Renal cortex interstitium (tissue), 11 donors: ENCODE measurements at regions not wholly inside any gene's neighbourhood (a gene's known extent, or its start where the extent isn't known, plus 50 kb on each side); places are given as distances from the start of the nearest gene placed in this dataset.
A peak's percentile ranks its signal among the peaks of the same experiment; 100 is the strongest.

Experiments used
- DNase-seq, 11 donors: peaks; one replicate each; pipeline ENCODE4 v3.0.0-alpha.2; 2013; ENCODE audit warnings: low read depth in 9 of 11, low spot score in 4 of 11; ENCODE audit errors: extremely low read depth in 1 of 11

DNA sequence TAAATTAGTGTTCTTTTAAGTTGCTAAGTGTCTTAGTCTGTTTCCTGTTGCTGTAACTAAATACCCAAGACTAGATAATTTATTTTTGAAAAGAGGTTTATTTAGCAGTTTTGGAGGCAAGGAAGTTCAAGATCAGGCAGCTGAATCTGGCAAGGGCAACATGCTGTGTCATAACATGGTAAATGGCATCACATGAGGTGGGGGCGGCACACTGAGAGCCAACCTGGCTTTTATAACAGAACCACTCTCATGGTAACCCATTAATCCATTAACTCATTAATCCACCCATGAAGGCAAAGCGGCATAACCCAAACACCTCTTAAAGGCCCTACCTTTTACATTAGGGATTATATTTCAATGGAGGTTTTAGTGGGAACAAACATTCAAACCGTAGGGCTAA, 182.2 kb upstream of the GATB start:
- peak; percentile 3 to 52 (median 17) for DNase-seq

DNA sequence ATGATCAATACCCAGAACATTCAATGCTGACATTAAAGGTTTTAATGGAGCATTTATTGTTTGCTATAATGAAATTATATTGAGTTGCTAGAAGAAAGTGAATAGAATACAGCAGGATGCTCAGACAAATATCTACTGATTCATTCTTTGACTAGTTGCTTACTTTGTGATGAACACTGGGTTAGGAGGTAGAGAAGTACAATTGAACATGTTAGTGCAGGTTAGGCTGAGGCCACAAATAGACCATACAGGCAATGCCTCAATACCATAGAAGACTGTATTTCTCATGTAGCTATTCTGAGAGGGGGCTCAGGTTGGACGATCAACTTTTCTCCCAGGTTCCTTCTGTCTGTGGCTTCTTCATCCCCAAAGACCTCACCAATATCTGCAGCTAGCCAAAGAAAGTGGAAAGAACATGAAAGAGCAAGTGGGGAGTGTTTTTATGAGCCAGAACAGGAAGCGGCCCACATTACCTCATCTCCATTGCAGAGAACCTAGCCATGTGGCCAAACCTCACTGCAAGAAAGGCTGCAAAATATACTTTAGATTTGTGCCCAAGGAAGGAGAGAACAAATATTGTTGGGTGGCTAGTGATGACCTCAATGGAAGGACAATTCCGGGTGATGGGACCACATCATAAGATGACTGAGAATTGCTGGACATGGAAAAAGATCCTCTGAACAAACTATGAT, 180.3 kb upstream of the GATB start:
- DNase-seq = no peak

DNA sequence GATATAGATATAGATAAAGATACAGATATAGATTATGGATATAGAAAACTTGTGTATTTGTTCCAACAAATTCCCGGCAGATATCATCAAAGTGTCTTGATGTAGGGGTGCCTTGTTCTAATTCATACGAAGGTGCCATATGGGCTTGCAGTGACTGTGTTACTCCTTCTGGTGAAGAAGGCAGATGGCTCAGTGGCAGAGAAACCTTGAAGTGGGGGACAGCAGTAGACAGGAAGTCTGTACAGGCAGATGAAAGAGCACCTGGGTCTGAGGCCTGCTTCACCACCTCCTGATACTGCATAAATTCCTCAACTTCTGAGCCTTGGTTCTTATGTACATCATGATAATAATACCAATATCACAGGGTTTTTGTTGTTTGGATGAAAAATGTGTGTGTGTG, 179.5 kb upstream of the GATB start:
- DNase-seq = no peak

DNA sequence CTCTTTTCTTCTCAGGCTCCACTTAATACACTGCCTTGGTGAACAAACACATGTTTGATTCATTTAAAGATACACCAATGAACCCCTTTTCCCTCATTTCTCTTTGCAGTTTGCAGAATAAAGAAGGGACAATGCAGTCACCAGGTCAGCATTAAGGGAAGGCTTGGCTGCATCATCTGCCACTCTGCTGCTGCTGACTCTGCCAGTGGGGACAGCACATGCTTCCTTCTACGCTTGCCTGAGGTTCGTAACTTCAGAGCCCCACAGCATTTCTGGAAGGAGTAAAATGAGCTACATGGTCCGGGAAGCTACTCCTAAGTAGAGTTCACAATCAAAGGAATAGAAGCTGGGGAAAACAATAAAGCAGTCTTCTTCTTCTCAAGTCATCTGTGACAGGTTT, 178.9 kb upstream of the GATB start:
- DNase-seq = no peak

DNA sequence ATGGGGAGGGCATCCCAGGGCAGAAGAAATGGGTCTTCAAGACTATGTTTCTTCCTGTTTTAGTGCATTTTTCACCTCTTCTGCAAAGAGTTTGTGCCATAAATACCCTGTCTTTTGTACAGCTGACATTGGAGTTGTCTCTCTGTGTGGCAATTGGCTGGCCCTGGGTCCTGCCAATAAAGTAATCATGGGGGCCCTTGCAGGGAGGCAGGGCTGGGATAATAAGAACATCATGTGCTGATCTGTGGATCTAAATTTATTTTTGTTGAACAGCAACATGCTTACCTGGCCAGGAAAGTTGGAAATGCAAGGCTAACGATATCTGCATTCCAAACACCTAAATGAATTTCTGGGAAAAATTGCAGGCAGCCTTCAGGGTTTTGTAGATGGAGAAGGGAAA, 174.6 kb upstream of the GATB start:
- DNase-seq = no peak

DNA sequence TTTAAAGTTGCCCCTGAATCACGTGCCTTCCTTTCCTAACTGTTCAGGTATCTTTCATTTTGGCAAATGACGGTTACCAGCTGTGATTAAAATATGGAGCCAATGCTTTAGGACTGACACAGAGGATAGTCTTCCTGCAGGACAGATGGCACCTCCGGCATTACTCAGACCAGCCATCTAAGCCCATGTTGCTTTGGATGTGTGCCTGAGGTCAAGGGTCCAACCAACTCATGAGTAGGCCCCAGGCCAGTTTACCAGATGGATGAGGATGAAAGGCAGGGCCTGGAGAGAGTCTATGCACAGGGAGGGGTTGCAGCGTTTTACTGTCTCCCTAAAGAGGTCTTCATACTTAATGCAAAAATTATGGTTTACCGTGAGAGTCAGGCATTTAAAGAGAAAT, 174.0 kb upstream of the GATB start:
- no peak for DNase-seq

DNA sequence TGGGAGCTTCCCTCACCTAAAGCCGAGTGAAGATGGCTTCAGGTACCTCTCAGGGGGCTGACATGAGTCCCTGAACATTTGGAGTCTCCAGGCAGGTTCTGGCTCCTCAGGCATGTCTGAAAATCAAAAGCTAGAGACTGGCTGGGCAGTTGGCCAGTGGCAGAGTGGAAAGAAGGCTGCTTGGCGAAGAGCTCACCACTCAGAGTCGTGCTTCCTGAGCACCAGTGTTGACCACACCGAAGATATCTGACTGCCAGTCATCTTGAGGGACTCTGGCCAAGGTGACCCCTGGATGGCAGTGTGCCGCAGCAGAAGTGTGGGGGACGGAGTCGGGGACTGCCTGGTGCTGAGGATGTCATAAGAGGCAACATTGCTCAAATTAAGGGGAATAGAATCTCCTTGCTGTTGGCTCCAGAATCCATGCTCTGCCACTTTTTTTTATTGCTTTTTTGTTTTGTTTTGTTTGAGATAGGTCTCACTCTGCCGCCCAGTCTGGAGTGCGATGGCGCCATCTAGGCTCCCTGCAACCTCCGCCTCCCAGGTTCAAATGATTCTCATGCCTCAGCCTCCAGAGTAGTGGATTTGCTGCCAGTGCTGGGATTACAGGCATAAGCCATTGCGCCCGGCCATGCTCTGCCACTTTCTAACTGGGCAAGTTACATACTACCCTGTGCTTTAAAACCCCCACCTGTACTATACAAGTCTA, 172.5 kb upstream of the GATB start:
- no peak for DNase-seq

DNA sequence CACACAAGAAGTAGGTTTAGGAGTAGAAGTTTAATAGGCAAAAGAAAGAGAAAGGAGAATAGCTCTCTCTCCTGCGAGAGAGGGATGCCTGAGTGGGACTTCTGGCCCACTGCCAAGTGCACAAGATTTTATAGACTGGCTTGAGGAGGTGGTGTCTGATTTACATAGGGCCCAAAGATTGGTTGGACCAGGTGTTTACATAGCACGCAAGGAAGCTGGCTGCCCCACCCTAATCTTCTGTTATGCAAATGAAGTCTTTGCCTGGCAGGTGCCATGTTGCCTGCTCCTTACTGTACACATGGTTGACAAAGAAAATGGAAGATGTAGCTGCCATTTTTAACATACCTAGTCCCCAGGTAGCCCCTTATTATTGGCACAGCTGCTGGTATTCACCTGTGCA, 170.8 kb upstream of the GATB start:
- no peak for DNase-seq

DNA sequence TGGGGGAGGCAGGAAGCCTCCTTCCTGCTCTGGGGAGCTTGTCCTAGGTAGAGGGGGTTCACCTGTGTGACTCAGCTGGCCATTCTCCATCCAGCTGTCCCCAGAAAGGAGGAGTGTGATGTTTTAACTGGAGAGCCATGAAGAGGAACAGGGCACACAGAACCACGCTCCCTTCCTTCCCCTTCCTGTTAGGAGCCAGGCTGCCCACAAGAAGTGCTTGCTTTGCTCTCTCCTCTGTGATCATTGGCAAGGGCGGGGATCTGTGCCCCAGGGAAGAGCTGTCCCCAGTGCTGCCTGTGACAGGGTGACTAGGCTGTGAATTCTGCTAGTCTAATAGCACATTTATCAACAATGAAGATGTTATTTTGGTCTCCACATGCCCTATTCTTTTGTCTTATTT, 169.6 kb upstream of the GATB start:
- no peak for DNase-seq

DNA sequence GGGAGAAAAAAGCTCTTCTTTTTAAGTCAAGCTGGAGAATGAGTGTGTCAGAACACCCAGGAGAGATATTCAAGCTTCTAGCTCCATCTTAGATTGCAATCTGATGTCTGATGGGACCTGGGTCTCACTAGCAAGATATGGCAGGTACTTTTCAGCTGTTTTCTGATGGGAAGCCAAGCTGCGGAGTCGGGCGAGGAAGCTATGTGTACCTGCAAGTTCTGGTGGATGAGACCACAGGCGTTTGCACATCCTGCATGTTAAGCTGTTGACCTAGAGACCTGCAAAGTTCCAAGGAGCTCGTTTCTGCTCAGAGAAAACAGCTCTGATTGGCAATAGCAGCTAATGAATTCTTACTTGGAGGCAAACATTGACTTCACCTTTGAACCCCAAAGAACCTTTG, 167.3 kb upstream of the GATB start:
- no peak for DNase-seq

DNA sequence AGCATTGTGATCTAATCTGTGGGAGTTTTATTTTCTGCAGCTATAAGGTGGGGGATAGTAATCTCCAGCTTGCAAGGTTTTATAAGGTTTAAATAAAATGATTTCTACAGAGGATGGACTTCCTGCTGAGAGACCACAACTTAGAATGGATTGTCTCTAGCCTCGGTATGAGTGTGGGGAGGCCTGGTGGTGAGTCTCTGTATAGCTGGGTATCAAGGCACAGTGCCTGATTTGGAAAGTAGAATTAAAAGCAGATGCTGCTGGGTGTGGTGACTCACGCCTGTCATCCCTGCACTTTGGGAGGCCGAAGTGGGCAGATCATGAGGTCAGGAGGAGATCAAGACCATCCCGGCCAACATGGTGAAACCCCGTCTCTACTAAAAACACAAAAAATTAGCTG, 162.0 kb upstream of the GATB start:
- no peak for DNase-seq

DNA sequence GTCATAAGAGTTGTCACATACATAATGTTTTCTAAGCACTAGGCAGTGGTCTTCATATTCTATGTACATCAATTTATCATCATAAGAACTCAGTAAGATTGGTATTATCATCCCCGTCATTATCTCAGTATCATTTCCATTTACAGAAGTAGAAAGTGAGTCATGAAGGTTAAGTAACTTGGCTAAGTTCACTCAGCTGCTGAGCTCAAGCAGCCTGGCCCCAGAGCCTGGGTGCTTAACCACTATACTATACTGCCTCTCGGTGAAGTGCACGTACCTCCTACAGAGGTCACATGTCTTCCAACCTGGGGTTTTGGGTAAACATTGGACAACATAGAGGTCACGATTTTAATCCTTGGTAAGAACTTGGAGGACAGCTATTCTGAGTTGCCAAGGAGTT, 161.5 kb upstream of the GATB start:
- no peak for DNase-seq

DNA sequence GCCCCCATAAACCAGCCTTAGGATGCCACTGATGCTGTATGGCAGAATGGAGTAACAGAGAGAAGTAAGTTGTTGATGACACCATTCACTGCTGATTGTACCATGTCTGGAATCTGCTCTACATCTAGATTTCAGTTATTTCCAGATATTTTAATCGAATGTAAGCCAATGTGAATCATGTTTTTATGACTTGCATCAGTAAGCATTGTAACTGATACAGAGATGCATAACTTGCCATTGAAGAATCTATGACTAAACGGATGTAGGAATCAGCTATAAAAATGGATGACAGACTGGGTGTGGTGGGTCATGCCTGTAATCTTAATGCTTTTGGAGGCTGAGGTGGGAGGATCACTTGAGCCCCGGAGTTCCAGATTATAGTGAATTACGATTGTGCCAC, 161.0 kb upstream of the GATB start:
- no peak for DNase-seq

DNA sequence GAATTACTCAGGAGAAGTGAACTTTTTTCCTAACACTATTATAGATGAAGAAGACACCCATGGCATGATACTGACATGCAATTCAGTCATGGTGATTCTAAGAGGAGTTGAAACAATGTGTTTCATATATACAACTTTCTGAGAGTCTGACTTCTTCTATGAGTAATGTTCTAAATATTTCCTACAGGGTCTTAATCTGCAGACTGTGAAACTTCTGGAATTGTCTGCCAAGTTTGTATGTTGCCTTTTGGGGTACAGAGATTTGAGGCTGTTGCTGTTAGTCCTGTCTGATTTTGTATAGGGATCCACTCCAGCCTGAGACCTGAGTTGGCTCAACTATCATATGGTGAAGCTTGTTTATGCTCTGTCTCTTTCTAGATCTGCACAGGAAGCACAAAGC, 160.6 kb upstream of the GATB start:
- no peak for DNase-seq

DNA sequence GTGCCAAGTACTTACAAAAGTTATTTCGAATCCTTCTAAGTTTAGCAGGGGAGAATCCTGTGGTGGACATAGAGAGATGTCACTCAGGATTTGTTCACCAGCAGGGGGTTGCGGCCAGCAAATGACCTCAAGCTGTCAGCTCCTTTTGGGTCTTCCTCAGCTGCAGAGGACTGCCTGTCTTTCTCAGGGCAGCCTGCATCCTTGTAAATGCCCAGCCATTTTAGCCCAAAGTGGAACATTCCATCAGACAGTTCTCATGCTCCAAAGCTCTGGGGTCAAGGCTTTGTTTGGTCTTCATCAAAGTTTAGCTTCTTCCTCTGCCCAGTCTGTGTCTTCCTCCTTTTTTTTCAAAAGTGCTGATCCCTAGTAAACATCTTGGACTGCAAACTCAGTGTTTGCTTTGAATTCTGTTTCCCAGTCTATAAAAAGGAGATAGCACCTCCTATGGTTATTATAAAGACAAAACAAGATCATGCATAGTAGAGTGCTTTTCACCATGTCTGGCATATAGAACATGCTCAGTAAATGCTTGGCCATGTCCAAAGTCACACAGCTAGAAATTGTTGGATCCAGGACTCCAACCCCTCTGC, 156.4 kb upstream of the GATB start:
- DNase-seq = no peak

DNA sequence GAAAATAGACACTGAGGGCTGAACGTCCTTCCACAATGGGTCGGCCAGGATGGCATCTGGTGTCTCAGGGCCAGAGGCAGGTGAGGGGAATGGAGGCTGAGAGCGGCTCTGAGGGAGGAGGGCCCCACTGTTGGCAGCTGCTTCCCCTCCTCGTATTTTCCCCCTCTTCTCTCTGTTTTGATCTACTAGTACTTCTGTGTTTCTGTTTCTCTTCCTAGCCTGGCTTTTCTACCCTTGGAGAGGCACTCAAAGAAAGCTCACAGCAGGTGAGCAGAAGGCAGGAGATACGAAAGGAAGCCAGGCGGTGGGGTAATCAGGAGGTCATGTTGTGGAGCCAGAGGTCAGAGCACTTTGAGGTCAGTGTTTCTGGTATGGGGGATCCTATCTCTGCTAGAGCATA, 151.8 kb upstream of the GATB start:
- DNase-seq = no peak

DNA sequence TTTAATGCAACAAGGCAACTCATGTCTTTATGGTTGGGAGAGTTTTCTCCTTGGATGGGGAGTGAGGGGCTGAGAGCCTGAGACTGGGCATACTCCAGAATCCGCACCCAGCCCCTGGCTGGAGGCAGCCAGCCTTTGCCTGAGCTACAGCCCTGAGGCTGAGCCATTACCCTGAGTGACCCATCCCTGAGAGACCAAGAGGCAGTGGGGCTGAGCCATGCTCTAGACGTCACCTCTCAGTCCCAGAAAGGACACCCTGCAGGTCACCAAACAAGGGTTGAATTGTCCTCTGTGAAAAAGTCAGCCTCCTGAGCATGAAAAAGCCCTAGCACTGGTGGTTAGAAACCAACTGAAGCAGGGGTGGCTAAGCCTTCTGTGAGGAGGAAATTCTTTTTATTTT, 151.2 kb upstream of the GATB start:
- no peak for DNase-seq

DNA sequence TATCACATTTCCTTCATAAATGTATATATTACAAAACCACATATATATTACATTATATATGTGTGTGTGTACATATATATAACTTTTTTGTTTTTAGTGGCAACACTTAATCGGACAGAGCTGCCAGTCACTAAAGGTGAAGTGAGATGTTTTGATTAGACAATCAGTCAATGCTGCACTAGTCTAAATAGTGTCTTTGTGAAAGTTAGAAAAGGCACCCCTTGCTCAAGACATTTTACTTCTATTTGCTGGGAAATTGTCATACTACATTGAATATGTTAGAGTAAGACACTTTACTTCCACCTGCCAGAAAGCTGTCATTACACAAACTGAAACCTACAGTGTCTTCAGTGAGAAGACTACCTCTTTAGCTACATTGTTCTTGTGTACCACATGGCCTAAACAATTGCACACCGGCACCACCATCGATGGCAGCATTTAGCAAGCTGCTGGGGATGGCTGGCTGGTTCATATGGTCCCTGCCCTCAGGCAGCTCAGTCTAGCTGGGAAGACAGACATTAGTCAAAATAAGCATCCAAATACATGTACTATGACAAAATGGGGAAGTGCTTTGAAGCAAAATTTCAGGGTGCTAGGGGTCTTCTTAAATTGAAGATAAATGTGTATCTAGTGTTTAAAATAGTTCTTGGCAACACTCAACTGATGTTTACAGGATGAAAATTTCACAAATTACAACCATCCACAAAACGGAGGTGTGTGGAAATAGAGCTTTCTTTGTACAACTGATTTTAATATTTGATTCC, 148.1 kb upstream of the GATB start:
- no peak for DNase-seq

DNA sequence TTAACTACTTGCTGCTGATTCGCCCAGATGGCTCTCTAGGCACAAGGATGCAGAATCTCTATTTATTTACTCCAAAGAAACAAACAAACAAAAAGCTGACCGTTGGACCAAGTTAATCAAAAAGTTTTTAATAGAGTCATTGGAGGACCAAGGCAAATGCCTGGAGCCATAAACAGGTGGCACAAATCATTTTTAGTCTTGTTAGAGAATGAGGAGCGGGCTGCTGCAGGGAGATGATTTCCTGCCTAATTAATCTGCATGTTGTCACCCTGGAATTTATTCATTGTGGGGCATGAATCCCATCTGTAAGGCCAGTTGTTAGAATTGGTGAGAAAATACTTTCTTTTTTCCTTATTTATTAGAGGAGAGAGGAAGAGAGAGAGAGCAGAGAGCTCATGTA, 147.4 kb upstream of the GATB start:
- DNase-seq = peak in 5 of 11 donors; percentile 4 to 28 (median 20)

DNA sequence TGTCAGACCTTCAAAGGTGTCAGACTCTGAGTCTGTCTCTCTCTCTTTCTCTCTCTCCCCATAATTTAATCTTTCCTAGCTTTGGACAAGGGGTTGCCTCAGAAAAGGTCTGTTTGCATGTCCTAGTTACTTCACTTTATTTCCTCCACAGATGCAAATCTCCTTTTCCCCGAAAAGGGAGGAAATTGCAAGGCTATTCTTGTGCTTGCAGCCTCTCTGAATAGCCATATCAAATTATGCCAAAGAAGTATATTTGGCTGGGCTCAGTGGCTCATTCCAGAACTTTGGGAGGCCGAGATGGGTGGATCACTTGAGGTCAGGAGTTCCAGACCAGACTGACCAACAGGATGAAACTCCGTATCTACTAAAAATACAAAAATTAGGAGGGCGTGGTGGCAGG, 145.6 kb upstream of the GATB start:
- DNase-seq = no peak
